ENCODE measurements at regions not wholly inside any gene's neighbourhood (a gene's known extent, or its start where the extent isn't known, plus 50 kb on each side); places are given as distances from the start of the nearest gene placed in this dataset.

DNA sequence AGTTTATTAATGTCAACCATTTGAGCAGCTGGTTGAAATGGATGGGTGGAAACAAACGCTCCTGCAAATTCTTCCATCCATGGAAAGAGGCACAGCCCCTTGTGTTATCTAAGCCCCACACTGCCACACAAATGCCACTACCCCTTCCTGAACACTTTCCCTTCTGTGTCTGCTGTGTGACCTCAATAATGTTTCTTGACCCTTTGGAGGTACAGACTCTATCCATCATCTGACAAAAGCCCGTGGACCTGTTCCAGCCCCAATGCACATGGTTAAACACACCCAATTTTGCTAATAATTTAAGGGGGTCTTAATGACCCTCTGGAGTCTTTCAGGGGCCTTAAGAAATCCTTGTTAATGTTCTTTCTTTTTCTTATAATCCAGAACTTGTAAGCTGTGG lies 482.2 kb upstream of the CFAP20DC start:
- H3K36me3 ChIP-seq (replicated peaks in 1 of 2; ENCODE audit: control insufficient read depth in 2 of 2, insufficient read depth in 2 of 2, low read length in 2 of 2), result no peaks in the 10 kb centered on the region
- H2BK15ac ChIP-seq (ENCODE audit: low read length), result no peak overlapping the region
- H3K27me3 ChIP-seq (ENCODE audit: control insufficient read depth in 3 of 3, insufficient read depth in 3 of 3, low read depth in 1 of 3, low read length in 3 of 3), result no peaks in the 10 kb centered on the region
- no peak overlapping the region for H3K27ac ChIP-seq (replicated peaks; ENCODE audit: low read length)
- H4K91ac ChIP-seq (ENCODE audit: low read depth, low read length, poor library complexity), result no peak overlapping the region
- H3K4me2 ChIP-seq (ENCODE audit: insufficient read depth, low read length, poor library complexity, severe bottlenecking), result no peak overlapping the region
- H3K9me3 ChIP-seq (replicated peaks in 1 of 2; ENCODE audit: control insufficient read depth in 2 of 2, insufficient read depth in 1 of 2, low read depth in 1 of 2, low read length in 2 of 2), result no peaks in the 10 kb centered on the region
- WGBS, 2 donors (ENCODE audit: extremely low coverage in 2 of 2, insufficient read length in 2 of 2, insufficient replicate concordance in 1 of 2), result no CpG with 5 or more reads among the region's 2 CpGs
- no peaks in the 10 kb centered on the region for H3K4me1 ChIP-seq (ENCODE audit: control insufficient read depth in 2 of 2, insufficient read depth in 1 of 2, low read depth in 1 of 2, low read length in 2 of 2)
- H3K9ac ChIP-seq (ENCODE audit: low read depth, low read length, poor library complexity), result no peak overlapping the region
- H2BK5ac ChIP-seq (ENCODE audit: low read length), result no peak overlapping the region
- H3K79me1 ChIP-seq (ENCODE audit: low read depth, low read length), result no peaks in the 10 kb centered on the region
- no peak overlapping the region for H2BK120ac ChIP-seq (ENCODE audit: low read depth, low read length)
- H3K23ac ChIP-seq (ENCODE audit: low read depth, low read length, poor library complexity), result no peak overlapping the region
- H3K18ac ChIP-seq (ENCODE audit: low read length), result no peak overlapping the region
- no peak overlapping the region for H3K14ac ChIP-seq (ENCODE audit: low read length)
- H3K4ac ChIP-seq (ENCODE audit: low read length), result no peak overlapping the region
- DNase-seq (ENCODE audit: low spot score), result no peak
- H2BK12ac ChIP-seq (ENCODE audit: low read length), result no peak overlapping the region
- no peak overlapping the region for H4K8ac ChIP-seq (ENCODE audit: low read depth, low read length)
- H3K4me3 ChIP-seq (ENCODE audit: low read length in 2 of 2), result no peak overlapping the region
- H2AFZ ChIP-seq (ENCODE audit: low read length), result no peak overlapping the region
- H2AK5ac ChIP-seq (ENCODE audit: low read depth, low read length), result no peak overlapping the region

- Histone ChIP-seq H3K4me2 (ENCODE audit: insufficient read depth, low read length, poor library complexity, severe bottlenecking) (no peak overlapping the region), H2BK15ac (ENCODE audit: low read length) (no peak overlapping the region), H3K9ac (ENCODE audit: low read depth, low read length, poor library complexity) (no peak overlapping the region), H3K9me3 (replicated peaks in 1 of 2; ENCODE audit: control insufficient read depth in 2 of 2, insufficient read depth in 1 of 2, low read depth in 1 of 2, low read length in 2 of 2) (no peaks in the 10 kb centered on the region), H2BK12ac (ENCODE audit: low read length) (no peak overlapping the region), H2BK120ac (ENCODE audit: low read depth, low read length) (no peak overlapping the region), H3K36me3 (replicated peaks in 1 of 2; ENCODE audit: control insufficient read depth in 2 of 2, insufficient read depth in 2 of 2, low read length in 2 of 2) (no peaks in the 10 kb centered on the region), H3K23ac (ENCODE audit: low read depth, low read length, poor library complexity) (no peak overlapping the region), H3K4ac (ENCODE audit: low read length) (no peak overlapping the region), H2AFZ (ENCODE audit: low read length) (no peak overlapping the region), H3K4me1 (ENCODE audit: control insufficient read depth in 2 of 2, insufficient read depth in 1 of 2, low read depth in 1 of 2, low read length in 2 of 2) (no peaks in the 10 kb centered on the region), H3K79me1 (ENCODE audit: low read depth, low read length) (no peaks in the 10 kb centered on the region), H4K91ac (ENCODE audit: low read depth, low read length, poor library complexity) (no peak overlapping the region), H3K18ac (ENCODE audit: low read length) (no peak overlapping the region), H3K27me3 (ENCODE audit: control insufficient read depth in 3 of 3, insufficient read depth in 3 of 3, low read depth in 1 of 3, low read length in 3 of 3) (no peaks in the 10 kb centered on the region), H3K27ac (replicated peaks; ENCODE audit: low read length) (no peak overlapping the region), H3K14ac (ENCODE audit: low read length) (no peak overlapping the region), H2BK5ac (ENCODE audit: low read length) (no peak overlapping the region), H2AK5ac (ENCODE audit: low read depth, low read length) (no peak overlapping the region), H4K8ac (ENCODE audit: low read depth, low read length) (no peak overlapping the region), H3K4me3 (ENCODE audit: low read length in 2 of 2) (no peak overlapping the region)
- no peak for DNase-seq (ENCODE audit: low spot score)
- no CpG with 5 or more reads among the region's 3 CpGs for whole genome bisulfite sequencing, 2 donors (ENCODE audit: extremely low coverage in 2 of 2, insufficient read length in 2 of 2, insufficient replicate concordance in 1 of 2)
Measured at GRCh38 chr3:59531066-59531745, 481.4 kb upstream of the CFAP20DC start.

DNA sequence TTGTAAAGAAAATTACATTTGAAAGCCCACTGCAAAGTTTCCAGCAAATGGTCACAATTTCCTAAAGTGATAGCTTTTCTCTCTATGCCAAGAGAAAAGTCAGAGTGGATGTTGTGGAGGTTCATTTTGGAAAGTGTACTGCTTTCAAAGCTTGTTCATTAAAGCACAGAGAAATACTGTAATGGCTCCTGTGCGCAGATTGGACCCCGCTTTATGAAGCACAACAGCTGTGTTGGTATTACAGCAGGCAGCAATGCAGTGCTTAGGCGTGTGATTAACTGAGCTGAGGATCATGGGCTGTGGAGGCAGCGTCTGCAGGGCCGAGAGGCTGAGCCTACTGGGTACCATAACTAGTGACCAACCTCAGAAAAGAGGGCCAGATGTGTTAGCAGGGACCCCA lies 478.4 kb upstream of the CFAP20DC start:
- H3K14ac ChIP-seq (ENCODE audit: low read length), result no peak overlapping the region
- no peak overlapping the region for H3K27ac ChIP-seq (replicated peaks; ENCODE audit: low read length)
- H3K4me3 ChIP-seq (ENCODE audit: low read length in 2 of 2), result no peak overlapping the region
- no peak for DNase-seq (ENCODE audit: low spot score)
- no peaks in the 10 kb centered on the region for H3K36me3 ChIP-seq (replicated peaks in 1 of 2; ENCODE audit: control insufficient read depth in 2 of 2, insufficient read depth in 2 of 2, low read length in 2 of 2)
- no peaks in the 10 kb centered on the region for H3K27me3 ChIP-seq (ENCODE audit: control insufficient read depth in 3 of 3, insufficient read depth in 3 of 3, low read depth in 1 of 3, low read length in 3 of 3)
- H3K4me1 ChIP-seq (ENCODE audit: control insufficient read depth in 2 of 2, insufficient read depth in 1 of 2, low read depth in 1 of 2, low read length in 2 of 2), result no peaks in the 10 kb centered on the region
- no CpG with 5 or more reads among the region's 5 CpGs for WGBS, 2 donors (ENCODE audit: extremely low coverage in 2 of 2, insufficient read length in 2 of 2, insufficient replicate concordance in 1 of 2)
- H2AK5ac ChIP-seq (ENCODE audit: low read depth, low read length), result no peak overlapping the region
- H2AFZ ChIP-seq (ENCODE audit: low read length), result no peak overlapping the region
- no peak overlapping the region for H4K91ac ChIP-seq (ENCODE audit: low read depth, low read length, poor library complexity)
- no peak overlapping the region for H2BK5ac ChIP-seq (ENCODE audit: low read length)
- no peak overlapping the region for H3K9ac ChIP-seq (ENCODE audit: low read depth, low read length, poor library complexity)
- H2BK12ac ChIP-seq (ENCODE audit: low read length), result no peak overlapping the region
- H3K4me2 ChIP-seq (ENCODE audit: insufficient read depth, low read length, poor library complexity, severe bottlenecking), result no peak overlapping the region
- H3K23ac ChIP-seq (ENCODE audit: low read depth, low read length, poor library complexity), result no peak overlapping the region
- H2BK15ac ChIP-seq (ENCODE audit: low read length), result no peak overlapping the region
- H2BK120ac ChIP-seq (ENCODE audit: low read depth, low read length), result no peak overlapping the region
- no peak overlapping the region for H3K18ac ChIP-seq (ENCODE audit: low read length)
- no peaks in the 10 kb centered on the region for H3K9me3 ChIP-seq (replicated peaks in 1 of 2; ENCODE audit: control insufficient read depth in 2 of 2, insufficient read depth in 1 of 2, low read depth in 1 of 2, low read length in 2 of 2)
- H4K8ac ChIP-seq (ENCODE audit: low read depth, low read length), result no peak overlapping the region
- H3K4ac ChIP-seq (ENCODE audit: low read length), result no peak overlapping the region
- H3K79me1 ChIP-seq (ENCODE audit: low read depth, low read length), result no peaks in the 10 kb centered on the region

DNA sequence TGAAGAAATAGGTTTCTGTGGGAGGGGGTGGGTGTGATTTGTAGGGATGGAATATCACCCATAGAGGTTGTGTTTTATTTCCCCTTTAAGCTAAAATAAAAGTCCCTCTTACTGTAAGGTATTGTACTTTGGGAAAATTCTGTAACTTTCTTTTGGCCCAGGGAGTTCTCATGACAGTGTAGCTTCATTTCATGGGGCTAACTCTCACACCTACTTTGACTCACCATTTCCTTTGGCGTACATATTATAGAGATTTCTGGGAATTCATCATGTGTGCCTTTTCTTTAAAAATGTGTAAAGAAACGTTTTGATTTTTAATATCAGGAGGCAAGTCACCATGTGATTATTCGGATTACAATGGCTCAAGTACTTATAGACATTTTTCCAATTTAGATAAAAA lies 477.7 kb upstream of the CFAP20DC start:
- WGBS, 2 donors (ENCODE audit: extremely low coverage in 2 of 2, insufficient read length in 2 of 2, insufficient replicate concordance in 1 of 2), result no CpG with 5 or more reads among the region's 3 CpGs
- no peaks in the 10 kb centered on the region for H3K79me1 ChIP-seq (ENCODE audit: low read depth, low read length)

More for the DNA sequence above, 477.7 kb upstream of the CFAP20DC start:
- Histone ChIP-seq H2BK120ac (ENCODE audit: low read depth, low read length) (no peak overlapping the region), H4K91ac (ENCODE audit: low read depth, low read length, poor library complexity) (no peak overlapping the region), H3K4me2 (ENCODE audit: insufficient read depth, low read length, poor library complexity, severe bottlenecking) (no peak overlapping the region), H3K4me1 (ENCODE audit: control insufficient read depth in 2 of 2, insufficient read depth in 1 of 2, low read depth in 1 of 2, low read length in 2 of 2) (no peaks in the 10 kb centered on the region), H3K36me3 (replicated peaks in 1 of 2; ENCODE audit: control insufficient read depth in 2 of 2, insufficient read depth in 2 of 2, low read length in 2 of 2) (no peaks in the 10 kb centered on the region), H2BK15ac (ENCODE audit: low read length) (no peak overlapping the region), H3K23ac (ENCODE audit: low read depth, low read length, poor library complexity) (no peak overlapping the region), H2AFZ (ENCODE audit: low read length) (no peak overlapping the region), H3K18ac (ENCODE audit: low read length) (no peak overlapping the region), H3K4ac (ENCODE audit: low read length) (no peak overlapping the region), H4K8ac (ENCODE audit: low read depth, low read length) (no peak overlapping the region), H3K14ac (ENCODE audit: low read length) (no peak overlapping the region), H2BK5ac (ENCODE audit: low read length) (no peak overlapping the region), H3K27me3 (ENCODE audit: control insufficient read depth in 3 of 3, insufficient read depth in 3 of 3, low read depth in 1 of 3, low read length in 3 of 3) (no peaks in the 10 kb centered on the region), H3K9ac (ENCODE audit: low read depth, low read length, poor library complexity) (no peak overlapping the region), H3K27ac (replicated peaks; ENCODE audit: low read length) (no peak overlapping the region), H2BK12ac (ENCODE audit: low read length) (no peak overlapping the region), H2AK5ac (ENCODE audit: low read depth, low read length) (no peak overlapping the region), H3K9me3 (replicated peaks in 1 of 2; ENCODE audit: control insufficient read depth in 2 of 2, insufficient read depth in 1 of 2, low read depth in 1 of 2, low read length in 2 of 2) (no peaks in the 10 kb centered on the region), H3K4me3 (ENCODE audit: low read length in 2 of 2) (no peak overlapping the region)
- no peak for DNase-seq (ENCODE audit: low spot score)

Measured in neuronal stem cell (in vitro differentiated cells).